HG03460 (cell line): ENCODE measurements at regions not wholly inside any gene's neighbourhood (a gene's known extent, or its start where the extent isn't known, plus 50 kb on each side); places are given as distances from the start of the nearest gene placed in this dataset.

Experiments
- ATAC-seq: cut with Tn5 transposase; IDR thresholded peaks from one replicate; pipeline ENCODE4 v1.9.1; 2021; ENCODE audit not compliant: unreplicated experiment

GRCh38 chr4:14810568-14810967 is 191.7 kb upstream of the CPEB2 start:
- ATAC-seq, result no peak

DNA sequence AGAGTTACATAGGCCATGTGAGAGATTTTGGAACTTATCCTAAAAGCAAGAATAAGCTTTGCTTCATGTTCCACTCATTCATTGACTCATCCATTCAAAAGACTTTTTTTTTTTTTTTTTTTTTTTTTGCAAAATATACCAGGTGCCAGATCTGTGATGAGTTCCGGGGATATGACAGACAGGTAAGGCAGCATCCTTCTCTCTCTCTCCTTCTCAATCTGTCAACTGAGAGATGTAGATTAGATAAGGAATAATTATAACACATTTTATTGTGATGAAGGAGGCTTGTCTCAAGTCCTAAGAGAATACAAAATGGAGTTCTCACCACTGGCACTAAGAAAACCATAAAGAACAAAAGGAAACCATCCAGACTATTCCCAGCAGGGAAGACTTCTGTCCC is 190.2 kb upstream of the CPEB2 start:
- ATAC-seq, result no peak

DNA sequence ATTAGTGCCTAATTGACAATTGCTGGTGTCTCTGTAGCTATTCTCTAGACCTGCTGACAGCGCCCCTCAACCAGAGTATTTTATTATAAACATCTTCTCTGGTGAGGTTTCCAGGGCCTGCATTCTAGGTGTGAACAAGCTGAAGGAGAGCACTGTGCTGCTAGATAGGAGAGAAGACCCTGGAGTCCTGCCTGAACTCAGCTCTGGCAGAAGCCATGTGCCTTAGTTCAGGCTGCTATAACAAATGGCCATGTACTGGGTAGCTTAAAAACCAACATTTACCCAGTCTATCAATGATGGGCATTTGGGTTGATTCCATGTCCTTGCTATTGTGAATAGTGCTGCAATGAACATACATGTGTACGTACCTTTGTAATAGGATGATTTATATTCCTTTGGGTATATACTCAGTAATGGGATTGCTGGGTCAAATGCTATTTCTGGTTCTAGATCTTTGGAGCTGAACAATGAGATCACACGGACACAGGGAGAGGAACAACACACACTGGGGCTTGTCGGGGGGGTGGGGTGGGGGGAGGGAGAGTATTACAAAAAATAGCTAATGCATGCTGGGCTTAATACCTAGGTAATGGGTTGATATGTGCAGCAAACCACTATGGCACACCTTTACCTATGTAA is 185.5 kb upstream of the CPEB2 start:
- no peak for ATAC-seq

DNA sequence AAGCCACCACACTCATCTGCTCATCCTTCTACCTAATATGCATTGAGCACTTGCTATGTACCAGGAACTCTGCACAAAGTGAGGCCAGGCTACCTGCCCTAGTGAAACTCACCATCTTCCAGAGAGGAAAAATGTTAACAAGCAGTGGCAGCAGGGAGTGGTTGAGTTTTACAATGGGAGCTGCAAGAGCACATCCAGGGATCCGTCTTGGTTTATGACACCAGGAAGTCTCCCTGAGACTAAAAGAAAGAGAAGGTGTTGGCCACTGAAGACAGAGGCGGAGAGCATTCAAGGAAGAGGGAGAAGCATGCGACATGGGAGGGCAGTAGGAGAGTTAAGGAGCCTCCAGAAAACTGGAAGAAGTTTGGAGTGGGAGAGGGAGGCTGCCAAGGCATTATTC is 178.1 kb upstream of the CPEB2 start:
- ATAC-seq, result no peak

DNA sequence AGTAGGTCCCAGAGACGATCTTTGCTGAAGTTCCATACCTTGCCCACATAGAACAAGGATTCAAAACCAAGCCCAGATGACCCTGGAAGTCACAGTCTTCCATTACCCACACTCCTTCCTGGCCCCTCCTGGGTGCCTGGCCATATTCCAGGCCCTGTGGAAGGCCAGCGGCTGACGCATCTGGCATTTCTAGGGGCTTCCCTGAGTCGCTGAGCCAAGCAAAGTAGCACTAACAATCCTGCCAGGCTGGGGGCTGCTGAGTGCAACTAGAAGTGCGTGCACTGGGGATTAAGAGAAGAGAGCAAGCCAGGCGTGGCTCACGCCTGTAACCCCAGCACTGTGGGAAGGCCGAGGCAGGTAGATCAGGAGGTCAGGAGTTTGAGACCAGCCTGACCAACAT is 175.2 kb upstream of the CPEB2 start:
- no peak for ATAC-seq

DNA sequence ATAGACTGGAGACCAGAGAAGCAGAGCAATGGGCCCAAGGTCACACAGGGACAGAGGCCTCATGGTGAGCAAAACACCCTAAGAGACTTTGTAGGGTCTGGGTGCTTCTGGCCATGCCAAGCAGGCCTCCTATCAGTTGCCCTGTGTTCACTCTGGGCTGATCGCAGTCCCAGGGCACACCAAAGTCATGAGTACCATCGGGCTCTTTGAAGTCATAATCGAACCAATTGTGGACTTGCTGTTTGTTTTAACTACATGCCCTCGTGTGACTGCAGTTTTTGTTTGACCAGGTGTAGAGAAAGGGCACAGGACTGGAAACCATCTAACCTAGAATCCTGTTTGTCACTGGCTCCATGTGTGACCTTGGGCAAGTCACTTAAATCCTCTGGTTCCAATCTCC is 172.5 kb upstream of the CPEB2 start:
- no peak for ATAC-seq

- ATAC-seq, result no peak
Observed at GRCh38 chr4:14831416-14831815, 170.9 kb upstream of the CPEB2 start.

DNA sequence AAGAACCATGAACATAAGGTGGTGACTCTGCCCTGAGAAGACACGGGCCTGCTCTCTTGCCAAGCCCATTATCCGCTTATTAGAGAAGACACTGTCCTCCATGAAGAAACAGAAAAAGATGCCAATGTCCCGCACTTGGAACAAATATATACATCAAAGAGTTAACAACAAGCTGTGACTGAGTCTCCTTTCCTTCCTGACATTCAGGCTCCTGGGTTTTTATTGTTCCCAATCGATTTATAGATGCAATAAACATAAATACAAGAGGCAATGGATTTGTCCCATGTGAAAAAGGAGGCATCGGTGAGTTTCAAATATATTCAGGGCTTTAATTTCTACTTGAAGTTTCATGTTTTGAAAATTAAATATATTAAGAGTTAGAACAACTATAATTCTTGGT is 169.2 kb upstream of the CPEB2 start:
- ATAC-seq, result no peak

DNA sequence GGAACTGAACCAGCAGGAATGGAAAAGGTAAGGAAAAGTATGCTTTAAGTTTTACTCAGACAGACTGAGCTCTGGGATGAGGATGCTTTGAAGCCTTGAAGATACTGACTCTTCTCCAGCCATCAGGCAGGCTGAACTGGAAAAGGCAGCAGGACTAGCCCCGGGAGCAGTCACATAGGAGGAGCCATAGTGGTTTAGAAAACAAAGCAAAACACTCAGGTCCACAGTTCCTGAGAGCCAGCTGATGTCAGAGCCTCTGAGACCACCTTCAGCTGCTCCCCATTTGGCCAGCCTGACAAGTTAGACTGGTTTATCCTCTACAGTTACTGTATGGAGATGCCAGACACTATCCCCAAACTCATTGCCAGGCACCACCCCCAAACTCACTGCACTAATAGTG is 167.9 kb upstream of the CPEB2 start:
- no peak for ATAC-seq

DNA sequence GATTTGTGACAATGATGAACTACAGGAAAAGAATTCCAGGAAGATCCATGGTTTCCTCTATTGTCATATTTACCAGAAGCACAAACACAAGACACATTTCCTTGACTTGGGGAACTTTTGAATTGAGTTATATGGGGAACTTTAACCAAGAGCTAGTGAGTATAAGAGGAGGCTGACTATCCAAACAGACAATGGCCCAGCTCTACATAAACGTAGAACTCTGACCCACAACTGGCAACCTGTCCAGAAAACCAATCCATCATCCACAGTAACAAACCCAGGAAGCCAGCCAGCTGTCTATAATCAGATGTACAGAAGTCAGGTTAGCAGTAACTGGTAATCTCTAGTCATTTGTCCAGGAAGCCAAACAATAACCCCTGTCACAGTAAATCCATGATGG is 167.0 kb upstream of the CPEB2 start:
- ATAC-seq, result no peak

- ATAC-seq, result no peak
Observed at GRCh38 chr4:14835708-14836425, 166.4 kb upstream of the CPEB2 start.

DNA sequence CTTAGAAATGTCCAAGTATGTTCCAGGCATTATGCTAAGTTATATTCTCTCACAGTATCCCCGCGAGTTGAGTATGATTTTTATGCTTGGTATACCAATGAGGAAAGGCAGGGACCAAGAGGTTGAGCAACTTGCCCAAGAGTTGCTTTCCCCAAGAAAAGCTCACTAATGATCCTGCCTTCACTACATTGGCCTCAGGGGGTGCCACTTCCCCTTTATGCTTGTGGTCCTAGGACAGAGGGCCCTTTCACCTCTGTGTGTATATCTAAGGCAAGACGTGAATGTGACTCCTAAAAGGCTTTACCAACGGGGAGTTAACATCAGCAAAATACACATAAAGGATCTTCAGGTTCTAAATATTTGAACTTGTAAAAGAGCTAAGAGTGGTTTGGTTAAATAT is 164.4 kb upstream of the CPEB2 start:
- ATAC-seq, result no peak

DNA sequence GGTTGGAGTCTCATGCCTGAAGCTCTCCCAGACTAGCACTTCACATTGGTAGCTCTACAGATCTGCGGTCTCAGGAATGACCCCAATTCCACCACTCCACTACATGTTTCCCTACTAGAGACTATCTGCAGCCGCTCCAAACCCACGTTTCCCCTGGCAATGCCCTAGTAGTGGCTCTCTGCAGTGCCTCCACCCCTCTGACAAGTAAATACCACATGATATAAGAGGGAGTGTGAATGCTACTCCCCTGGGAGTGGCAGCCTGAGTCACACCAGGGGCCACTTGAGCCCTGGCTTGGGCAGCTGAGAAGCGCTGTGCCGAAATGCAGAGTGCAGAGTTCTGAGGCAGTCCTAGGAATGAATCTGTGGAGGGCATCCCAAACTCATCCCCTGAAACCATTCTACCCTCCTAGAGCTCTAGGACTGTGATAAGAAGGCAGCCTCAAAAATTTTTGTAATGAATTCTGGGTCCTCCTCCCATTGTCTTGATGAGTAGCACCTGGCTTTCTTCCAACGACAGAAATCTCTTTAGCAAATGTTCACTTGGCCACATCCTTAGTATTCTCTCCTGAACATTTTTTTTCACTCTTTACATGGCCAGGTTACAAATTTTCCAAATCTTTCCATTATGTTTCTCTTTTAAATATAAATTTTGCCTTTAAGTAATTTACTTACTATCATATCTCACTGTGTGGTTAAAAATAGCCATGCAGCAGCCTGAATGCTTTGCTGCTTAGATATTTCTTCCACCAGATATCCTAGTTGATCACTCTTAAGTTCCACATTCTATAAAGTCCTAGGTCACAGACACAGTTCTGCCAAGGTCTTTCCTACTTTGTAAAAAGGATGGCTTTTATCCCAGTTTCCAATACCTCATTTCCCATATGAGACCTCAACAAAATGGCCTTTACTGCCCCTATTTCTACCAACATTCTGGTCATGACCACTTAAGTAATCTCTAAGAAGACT is 160.2 kb upstream of the CPEB2 start:
- no peak for ATAC-seq

DNA sequence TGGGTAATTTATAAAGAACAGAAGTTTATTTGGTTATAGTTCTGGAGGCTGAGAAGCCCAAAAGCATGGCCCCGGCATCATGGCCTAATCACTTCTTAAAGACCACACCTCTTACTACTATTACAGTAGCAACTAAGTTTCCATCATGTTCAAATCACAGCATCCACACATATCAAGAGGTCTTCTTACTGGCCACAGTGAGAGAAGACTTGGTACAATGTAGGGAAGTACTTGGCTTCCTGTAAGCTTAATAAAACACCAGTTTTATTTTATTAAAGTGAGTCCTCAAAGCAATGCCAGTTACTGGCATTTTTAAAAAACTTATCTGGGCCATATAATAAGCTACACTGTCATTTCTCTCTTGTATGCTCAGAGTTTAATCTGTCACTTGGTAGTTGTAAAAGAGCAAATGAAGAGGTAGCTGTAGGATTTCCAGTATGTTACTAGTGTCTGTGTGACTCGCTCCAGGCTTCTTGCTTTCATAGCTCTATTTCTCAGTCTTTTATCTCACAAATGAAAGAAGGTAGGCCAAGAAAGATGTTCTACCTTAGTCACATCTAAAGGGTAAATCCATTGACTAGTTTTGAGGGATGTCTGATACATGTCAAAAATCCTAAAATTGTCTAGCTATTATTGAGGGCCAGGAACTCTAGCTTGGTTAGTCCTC is 159.2 kb upstream of the CPEB2 start:
- no peak for ATAC-seq

- no peak for ATAC-seq
Observed at GRCh38 chr4:14844061-14844460, 158.2 kb upstream of the CPEB2 start.

DNA sequence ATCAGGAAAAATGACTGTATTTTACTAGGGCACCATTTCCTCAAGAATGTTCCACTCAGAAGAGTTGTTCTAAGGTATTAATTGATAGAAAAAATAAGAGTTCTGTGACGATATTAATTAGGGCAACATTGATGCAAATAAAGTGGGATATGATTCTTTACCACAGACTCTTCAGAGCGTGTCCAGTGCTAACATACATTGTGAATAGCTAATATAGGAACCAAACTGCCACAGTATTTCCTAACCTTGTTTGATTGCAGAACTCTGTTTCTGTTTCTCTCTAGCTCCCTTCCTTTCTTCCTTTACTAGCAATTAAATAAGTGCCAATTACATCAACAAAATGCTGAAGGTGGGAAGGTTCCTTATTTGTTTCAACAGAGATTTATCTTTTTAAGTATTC is 154.1 kb upstream of the CPEB2 start:
- ATAC-seq, result no peak

DNA sequence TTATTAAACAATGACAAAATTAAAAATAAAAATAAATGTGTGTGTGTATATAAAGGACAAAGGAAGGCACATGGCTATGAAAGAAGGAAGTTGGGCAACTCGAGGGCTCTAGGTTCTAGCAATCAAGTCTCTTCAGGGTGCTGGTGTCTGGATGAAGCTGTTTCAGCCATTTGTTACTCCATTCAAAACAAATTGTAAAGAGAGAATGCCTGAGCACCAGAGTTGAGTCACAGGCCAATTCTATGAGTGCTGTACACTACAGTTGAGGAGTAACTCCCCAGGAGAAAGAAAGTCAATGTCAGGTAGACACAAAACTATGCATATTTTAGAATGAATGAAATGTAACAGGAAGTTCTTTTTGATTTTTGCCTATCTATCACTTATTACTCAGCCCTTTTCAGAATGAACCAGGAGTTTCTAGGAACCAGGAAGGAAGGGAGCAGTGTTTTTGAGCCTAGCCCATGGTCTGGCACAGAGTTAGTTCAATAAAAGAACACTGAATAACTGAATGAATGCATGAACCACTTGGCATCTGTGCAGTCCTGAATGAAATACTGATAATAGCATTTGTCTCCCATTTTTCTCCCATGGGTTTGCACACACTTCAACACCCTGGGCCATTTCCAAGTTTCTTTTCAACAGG is 151.7 kb upstream of the CPEB2 start:
- no peak for ATAC-seq

DNA sequence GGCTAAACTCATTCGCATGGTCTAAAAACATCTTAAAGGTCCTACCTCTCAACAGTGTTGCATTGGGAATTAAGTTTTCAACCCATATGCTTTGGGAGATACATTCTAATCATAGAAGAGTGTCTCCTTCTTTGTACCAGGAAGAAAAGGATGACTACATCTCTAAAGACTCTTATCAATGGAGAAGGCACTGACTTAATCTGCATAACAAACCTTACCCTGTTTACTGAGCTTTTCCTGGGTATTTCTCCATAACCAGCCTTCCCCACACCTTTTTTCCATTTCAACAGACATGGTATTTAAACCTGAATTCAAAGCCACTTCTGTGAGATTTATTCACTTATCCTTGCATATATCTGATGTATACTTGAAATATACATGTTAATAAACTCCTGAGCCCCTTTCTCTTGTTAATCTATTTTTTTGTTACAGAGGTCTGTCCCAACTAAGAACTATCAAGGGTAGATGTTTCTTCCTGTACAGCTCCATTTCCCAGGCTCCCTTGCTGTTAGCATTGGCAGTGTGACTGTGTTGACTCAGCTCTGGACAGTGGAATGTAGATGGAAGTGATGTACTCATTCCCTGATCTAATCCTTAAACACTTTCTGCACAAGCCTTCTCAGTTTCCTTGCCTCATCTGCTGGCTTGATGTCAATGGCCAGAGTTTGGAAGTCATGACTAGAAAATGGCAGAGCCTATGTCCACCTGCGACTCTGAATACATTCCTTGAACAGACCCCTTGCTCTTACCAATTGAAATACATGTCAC is 148.9 kb upstream of the CPEB2 start:
- ATAC-seq, result no peak

GRCh38 chr4:14855719-14856061 is 146.6 kb upstream of the CPEB2 start:
- no peak for ATAC-seq
